GM18861 (cell line): ENCODE measurements at regions not wholly inside any gene's neighbourhood (a gene's known extent, or its start where the extent isn't known, plus 50 kb on each side); places are given as distances from the start of the nearest gene placed in this dataset.

Experiments used
- ATAC-seq: cut with Tn5 transposase; IDR thresholded peaks from one replicate; pipeline ENCODE4 v1.9.1; 2021; ENCODE audit not compliant: unreplicated experiment

DNA sequence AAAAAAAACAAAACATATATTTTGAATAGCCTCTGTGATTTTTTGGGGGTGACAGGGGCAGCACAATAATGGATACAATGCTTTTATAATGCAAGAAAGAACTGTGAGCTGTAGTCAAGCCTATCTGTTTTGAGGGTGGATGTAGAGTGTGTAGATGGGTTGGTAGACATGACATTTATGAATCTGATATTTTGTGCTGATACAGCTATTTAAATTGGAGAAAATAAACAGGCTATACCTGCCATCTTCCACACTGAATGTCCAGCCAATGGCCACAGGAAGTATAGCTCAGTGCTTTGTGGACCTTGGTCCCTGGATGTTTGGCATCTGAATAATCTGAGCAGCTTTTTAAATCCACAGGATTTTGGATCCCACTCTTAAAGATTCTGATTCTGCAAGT lies 175.0 kb downstream of the NEDD1 start:
- ATAC-seq: no peak

DNA sequence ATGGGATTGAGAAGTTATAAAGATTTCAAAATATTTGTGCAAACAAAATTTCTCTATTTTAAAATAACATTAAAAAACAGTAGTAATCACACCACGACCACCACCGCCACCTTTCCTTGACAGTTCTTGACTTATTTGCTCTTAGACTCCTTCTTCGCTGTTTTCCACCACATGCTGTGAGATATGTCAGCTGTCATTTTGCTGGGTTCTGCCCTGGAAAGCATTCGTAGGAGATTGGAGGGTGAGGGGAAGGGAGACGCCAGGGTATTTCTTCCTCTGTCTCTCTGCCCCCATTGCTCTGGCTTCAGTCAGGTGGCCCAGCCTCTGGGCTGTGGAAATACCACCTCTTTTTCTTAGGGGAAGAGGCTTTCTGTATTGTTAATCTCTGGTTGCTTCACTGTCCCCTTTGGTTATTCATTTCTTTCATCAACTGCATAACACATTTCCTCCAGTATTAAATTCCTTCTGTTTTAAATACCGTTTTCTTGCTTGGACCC lies 186.2 kb downstream of the NEDD1 start:
- ATAC-seq: no peak

DNA sequence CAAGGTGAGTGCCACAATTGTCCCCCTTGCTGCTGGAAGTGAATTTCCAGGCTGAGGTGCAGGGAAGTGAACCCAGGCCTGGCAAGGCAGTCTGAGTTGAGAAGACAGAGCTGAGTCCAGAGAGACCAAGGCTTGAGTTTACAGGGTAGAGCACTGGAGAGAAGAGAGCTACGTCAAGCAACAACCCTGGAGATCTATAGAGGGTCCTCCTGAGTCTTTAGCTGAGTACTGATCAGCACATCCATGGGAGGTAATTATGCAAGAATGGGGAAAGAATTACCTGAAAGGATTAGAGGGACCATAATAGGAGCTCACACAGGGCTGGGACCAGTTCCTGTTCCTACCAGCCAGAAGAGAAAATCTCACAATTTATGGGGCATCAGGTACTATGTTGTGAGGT lies 190.7 kb downstream of the NEDD1 start:
- ATAC-seq: no peak

DNA sequence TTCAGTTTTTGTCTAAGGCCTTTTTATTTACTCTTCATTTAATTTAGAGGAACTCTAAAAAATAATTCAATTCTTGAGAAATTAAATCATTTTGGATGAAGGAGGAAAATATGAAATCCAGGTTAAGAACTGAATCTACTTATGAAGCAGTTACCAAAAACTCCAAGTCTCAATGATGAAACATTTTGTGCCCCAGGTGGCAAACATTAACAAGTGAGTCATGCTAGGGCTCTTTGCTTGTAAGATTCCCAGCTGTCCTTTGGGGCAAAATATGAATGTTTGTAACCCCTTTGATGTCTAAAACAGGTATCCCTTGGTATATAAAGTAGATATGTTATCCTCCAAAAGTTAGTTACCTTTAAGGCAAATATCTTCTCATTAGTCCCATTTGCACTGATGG lies 202.4 kb downstream of the NEDD1 start:
- no peak for ATAC-seq

DNA sequence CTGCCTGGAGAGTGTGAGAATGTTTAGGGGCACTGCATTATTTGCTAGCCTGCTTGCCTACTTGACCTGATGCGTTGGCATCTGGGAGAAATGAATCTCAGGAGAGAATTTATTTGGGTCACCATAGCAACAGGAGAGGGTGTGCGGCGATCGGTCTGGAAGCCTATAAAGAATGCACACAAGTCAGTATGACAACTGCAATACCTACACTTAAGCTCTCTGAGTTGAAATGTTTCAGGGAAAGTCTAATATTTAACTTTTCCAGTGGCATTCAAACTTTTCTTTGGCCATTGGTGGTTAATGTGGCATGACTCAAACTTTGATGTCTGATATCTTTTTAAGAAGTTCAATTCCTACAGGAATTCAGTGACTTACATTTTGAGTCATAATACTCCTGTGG lies 205.1 kb downstream of the NEDD1 start:
- ATAC-seq: no peak

DNA sequence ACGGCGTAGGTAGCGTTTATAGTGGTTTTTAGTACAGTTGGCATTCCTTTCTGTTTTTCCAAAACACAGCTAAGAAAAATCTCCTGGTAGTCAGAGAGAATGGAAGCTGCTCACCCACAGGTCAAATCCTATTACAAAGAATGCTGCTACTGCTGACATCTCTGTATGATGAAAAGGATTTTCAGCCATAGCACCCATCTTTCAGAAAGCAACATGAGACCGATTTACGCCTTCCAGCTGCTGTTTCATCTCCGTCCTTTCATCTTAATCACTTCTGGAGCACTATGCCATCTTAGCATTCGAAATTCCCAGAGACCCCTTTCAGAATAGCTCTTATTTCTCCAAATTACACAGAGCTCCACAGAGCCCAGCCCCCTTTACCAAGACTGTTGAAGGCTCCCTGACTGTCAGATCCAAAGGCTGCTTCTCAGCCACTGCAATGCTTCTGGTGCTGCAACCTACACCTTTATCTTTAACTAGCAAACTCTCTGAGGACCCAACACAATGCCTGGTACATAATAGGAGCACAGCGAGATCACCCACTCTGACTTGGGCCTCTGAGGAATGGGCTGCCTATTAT lies 211.8 kb downstream of the NEDD1 start:
- ATAC-seq: no peak

DNA sequence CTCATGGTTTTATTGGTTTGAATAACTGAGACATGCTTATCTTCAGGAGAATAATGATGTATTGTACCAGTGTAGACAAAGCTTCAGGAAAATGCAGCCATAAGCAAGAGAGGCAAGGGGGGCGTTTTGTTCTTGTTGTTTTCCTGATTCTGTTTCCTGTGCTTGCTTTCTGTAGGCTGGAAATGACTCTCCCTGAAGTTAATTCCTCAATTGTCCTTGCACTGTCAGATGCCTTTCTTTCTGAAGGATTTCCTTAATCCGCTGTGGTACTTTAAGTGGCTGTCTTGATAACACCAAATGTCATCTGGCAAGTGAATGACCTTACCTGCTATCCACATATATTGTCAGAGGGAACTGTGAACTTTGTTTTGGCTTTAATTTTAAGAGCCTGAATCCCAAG lies 220.0 kb downstream of the NEDD1 start:
- ATAC-seq: no peak

DNA sequence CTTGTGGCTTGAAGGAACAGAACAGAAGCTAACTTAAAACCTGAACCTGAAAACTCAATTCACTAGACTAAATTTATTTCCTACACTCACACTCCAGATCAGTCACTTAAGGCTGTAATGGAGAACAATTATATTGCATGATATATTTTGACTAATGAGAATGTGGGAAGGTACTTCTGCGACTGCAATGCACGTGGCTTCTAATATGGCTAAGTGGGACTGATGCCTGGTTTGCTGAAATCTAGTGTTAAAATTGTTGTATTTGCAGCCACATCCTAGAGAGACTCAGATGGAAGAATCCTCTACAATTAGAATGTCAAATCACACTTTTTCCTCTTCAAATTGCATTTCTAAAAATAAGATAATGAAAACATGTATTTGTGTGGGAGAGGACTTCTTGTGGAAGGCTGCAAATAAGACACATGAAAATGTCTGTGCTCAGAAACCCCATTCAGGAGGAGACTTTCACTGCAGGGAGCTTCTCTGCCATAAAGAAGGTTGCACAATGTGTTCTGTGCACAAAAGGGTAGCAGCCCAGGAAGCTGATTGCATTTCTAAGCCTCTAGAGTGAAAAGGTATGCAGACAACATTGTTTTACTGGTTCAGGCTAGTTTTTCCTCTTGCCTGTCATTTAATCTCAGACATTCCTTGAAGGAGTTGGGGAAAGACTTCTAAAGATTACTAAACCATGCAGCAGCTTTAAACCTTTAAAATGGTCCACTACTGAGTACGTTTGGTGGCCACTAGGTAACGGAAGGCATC lies 224.3 kb downstream of the NEDD1 start:
- no peak for ATAC-seq

DNA sequence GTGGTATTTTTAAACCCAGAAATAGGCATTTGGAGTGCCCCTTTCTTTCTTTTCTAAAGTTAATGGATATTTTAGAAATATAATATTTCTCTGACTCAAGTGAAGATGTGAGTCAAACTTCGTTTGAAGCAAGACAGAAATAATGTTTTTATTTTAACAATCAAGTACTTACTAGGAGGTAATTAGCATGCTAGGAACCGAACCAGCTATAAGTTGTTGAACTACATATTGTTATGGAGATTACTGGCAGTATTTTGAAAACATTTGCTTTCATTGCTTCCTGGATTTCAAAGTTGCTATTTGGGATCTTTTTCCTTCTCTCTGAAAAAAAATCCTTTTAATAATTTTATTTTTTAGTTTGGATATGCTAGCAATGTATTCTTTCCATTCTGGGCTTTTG lies 225.2 kb downstream of the NEDD1 start:
- no peak for ATAC-seq

DNA sequence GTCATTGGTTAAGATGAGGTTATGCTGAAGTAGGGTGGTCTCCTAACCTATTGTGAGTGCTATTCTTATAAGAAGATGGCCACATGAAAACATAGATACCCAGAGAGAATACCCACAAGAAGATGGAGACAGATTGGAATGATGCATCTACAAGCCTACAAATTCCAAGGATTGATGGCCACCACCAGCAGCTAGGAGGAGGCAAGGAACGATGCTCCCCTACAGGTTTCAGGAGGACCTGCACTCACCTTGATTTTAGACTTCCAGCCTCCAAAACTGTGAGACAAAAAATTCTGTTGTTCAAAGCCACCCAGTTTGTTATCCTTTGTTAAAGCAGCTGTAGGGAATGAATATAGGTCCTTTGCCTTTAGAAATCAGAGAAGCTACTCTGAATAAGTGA lies 227.4 kb downstream of the NEDD1 start:
- no peak for ATAC-seq

DNA sequence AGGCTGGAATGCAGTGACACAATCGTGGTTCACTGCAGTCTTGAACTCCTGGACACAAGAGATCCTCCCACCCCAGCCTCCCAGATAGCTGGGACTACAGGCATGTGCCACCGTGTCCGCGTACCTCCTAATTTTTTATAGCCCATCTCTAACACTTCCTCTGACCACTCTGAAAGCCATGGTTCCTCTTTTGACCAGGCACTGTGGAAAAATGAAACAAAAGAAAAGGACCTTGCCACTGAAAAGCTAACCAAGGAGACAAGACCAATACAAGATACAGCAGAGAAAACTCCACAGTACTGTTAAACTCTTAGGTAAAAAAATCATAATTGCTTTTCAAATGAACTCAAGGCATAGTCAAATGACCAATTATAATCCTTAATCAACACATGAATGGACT lies 233.3 kb downstream of the NEDD1 start:
- no peak for ATAC-seq

DNA sequence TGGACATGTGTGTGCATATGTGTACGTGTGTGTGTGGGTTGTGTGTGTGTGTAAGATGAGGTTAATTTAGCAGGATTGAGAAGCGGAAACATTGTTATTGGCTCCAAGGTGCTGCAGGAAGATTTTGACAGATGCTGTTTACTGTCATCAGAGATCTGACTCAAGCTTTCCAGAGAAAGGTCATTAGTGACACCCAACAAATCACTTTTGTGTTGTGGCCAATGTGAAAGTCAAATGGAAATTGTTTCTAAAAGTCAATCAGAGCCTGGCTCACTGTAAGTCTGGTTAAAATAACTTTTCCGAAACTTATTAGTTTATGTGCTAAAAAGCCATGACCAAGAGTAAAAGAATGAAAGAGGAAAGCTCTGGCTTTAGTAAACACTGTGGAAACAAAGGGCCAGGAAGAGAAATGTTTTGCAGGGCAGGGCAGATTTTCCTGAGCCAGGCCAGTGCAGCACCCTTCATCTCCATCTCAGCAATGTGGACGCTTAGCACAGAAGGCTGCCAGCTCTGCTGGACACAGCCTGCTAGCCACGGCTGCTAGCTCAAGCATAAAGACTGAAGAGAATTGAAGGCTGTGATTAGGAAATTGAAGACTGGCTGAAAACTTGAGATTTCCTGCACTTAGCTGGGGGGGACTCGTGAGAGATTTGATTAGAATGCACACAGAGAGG lies 235.8 kb downstream of the NEDD1 start:
- ATAC-seq: no peak

DNA sequence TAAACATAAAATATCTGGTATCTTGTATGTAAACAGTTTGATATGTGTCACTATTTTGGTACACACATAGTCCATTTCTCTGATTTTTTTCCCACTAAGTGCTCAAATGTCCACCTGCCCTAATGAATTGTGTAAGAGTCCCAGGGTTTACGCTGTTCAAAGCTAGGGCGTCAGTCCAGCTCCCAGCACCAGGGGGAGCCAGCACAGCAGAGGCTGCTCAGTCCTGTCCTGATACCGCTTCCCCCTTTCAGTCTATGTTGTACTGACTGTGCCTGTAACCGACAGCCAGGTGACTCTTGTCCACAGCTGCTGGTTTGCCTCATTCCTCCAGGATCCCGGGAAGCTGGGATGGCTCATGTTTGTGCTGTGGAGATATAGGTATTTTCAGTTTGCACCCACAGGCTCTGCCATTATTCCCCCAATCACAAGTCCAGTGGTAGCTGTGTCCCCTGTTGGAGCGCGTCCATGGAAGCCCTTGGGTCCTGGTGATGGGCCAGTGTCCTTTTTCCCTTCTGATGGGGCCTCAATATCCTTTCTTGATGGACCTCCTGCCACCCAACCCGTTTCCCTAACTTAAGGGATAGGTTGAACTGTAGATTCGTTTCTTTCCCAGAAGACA lies 242.0 kb downstream of the NEDD1 start:
- peak; percentile 99 for ATAC-seq

DNA sequence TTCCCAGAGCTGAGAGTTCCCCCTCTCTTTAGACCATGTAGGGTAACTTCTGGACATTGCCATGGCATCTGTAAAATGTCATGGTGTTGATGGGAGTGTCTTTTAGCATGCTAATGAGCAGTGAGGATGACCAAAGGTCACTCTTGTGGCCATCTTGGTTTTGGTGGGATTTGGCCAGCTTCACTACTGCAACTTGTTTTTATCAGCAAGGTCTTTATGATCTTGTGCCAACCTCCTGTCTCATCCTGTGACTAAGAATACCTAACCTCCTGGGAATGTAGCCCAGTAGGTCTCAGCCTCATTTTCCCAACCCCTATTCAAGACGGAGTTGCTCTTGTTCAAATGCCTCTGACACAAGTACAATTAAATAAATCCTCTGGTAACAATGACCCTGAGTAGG lies 244.4 kb downstream of the NEDD1 start:
- no peak for ATAC-seq

DNA sequence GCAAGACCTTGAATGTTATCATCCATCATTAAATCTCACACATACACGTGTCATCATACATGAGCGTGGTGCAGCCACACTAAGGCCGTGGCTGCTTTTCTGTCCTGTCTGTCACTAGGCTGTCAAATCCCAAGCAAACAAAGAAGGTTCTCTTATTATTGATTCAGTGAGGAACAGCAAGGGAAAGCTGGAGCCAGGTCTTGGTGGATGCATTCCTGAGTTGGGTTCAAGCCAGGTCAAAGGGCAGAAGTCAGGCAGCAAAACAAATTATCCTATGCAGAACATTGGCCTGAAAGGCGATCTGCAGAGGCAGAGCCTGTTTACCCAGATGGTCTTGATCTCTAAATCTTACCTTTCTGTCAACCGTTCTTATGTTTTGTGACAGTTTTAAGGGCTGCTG lies 252.3 kb downstream of the NEDD1 start:
- ATAC-seq: no peak

DNA sequence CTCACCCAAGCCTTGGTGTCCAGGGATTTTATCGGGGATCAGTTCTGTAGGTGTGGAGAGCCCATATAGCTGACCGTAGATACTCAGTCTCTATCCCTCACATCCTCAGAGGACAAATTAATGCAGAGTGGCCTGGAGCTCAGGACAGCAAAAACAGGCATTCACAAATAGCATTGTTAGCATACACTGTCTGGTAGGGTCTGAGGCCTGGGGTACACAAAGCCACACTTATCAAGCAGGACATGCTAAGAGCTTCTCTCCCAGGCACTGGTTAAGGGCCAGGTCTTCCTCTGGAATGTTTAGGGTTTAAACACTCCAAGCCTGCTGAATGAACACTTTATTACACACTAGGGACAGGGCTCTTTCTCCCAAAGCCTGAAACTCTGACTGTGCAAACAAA lies 253.2 kb downstream of the NEDD1 start:
- no peak for ATAC-seq

DNA sequence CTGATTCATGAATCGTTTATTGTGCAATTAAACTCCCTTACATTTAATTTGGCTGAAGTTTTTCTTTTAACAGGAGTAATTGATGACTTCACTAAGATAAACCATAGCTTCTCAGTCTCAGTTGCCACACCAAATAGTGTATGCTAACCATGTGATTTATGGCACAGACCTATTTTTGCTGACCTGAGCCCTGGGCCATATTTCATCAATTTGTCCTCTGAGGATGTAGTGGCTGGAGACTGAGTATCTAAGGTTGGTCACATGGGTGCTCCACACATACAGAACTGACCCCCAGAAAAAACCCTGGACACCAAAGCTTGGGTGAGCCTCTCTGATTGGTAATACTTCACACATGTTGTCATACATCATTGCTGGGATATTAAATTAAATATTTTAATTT lies 255.1 kb downstream of the NEDD1 start:
- ATAC-seq: no peak

DNA sequence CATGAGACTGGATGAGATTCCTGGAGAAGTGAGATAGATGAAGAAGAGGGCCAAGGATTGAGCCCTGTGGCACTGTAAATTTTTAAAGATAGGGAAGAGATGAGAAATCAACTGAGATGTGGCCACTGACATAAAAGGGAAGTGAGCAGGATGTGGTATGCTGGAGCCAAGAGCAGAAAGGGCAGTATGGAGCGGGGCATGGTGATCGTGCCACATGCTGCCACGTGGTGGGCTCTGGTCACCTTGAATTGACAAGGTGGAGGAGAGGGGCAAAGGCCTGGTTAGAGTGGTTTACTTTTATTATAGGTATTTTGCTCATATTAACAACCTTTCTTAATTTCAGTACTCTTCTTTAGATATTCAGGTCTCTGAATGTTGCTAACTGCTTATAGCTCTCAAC lies 257.9 kb downstream of the NEDD1 start:
- no peak for ATAC-seq

DNA sequence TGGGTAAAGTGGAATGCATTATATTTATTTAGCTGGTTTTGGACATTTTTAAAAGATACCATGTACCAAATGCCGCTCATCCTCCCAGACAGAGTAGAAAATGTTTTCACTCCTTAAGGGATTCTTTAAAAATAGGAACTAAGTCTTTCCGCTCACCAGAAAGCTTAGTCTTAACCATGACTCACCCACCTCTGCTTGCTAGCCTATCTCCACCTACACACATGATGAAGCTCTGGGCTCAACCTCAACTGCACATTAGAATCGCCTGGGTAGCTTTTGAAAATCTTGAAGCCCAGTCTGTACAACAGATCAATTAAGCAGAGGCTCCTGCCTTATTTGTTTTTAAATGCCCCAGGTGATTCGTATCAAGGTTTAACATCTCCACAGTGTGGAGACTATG lies 260.5 kb downstream of the NEDD1 start:
- ATAC-seq: no peak

DNA sequence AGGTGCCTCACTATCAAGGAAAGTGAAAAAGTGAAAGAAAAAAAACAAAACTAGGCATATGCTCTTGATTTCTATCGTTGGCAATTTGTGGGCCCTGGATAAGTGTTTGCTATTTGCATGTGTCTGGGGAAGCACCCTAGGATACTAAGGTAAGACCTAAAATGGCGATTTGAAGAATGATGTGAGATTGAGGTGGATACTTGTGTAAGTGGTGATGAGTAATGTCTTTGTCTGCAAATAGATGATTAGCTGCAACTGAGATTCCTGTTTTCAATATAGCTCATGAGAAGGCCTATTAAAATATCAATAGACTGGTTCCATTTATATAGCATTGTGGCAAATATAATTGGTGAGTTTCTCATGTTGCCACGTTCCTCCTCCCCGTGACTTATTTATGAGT lies 261.7 kb downstream of the NEDD1 start:
- no peak for ATAC-seq

DNA sequence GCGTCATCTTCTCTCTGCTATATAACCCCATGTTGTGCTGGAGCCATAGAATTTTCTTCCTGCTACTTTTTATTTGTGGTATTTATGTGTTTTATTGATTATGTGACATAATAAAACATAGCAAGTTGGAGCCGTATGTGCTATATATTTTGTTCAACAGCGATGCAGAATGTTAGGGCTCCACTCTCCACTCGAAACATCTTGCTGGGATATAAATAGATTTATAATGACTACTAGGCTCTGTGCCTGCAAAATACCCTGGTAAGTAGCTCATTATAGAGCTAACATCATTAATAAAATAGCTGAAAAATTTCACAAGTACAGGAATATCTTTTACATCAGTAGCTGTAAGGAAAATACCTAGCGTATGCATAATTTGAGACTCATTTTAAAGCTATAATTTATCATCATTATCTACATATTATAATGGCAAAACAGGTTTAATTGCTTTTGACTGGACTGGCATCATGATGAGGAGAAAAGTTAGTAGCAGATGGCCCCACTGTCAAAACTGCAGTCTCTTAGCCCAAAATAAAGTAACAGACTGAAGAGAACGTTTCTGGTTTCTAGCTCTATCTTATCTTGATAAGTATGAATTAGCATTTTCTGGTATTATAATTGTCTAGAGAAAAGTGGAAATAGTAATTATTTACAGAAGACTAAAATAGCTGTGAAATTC lies 263.0 kb downstream of the NEDD1 start:
- ATAC-seq: no peak
